Ovary (tissue), 3 donors: ENCODE measurements at regions not wholly inside any gene's neighbourhood (a gene's known extent, or its start where the extent isn't known, plus 50 kb on each side); places are given as distances from the start of the nearest gene placed in this dataset.

Experiments
- CTCF ChIP-seq, 3 donors: fragments of 450-650 bp in 2 of 3; fragments of 200-600 bp in 1 of 3; IDR thresholded peaks; one replicate each; pipeline versions ENCODE4 v1.5.1 to v1.8.0; 2016 to 2022; ENCODE audit warnings: antibody characterized with exemption in 3 of 3, mild to moderate bottlenecking in 1 of 3
- EP300 ChIP-seq: sonication (generic); formaldehyde crosslinking; IDR thresholded peaks from one replicate; pipeline ENCODE4 v1.6.1; 2017; ENCODE audit warnings: antibody characterized with exemption
- POLR2A ChIP-seq: fragments of 450-650 bp; IDR thresholded peaks from one replicate; pipeline ENCODE4 v1.6.1; 2017; ENCODE audit warnings: antibody characterized with exemption, mild to moderate bottlenecking, moderate library complexity
- donor health status: DM: no; HTN: no; CAD: no.

GRCh38 chr14:65228956-65229747 lies 126.8 kb upstream of the MAX start:
- TF ChIP-seq CTCF (IDR thresholded peaks at IDR 0.05): no peak
- no peak for TF ChIP-seq POLR2A
- TF ChIP-seq EP300: no peak
